ENCODE measurements at regions not wholly inside any gene's neighbourhood (a gene's known extent, or its start where the extent isn't known, plus 50 kb on each side); places are given as distances from the start of the nearest gene placed in this dataset.

- H3K9me3 Mint-ChIP-seq, result peaks cover 2% of the 10 kb centered on the region
These were observed 224.1 kb upstream of the ARHGAP24 start for GRCh38 chr4:85250852-85251251.

DNA sequence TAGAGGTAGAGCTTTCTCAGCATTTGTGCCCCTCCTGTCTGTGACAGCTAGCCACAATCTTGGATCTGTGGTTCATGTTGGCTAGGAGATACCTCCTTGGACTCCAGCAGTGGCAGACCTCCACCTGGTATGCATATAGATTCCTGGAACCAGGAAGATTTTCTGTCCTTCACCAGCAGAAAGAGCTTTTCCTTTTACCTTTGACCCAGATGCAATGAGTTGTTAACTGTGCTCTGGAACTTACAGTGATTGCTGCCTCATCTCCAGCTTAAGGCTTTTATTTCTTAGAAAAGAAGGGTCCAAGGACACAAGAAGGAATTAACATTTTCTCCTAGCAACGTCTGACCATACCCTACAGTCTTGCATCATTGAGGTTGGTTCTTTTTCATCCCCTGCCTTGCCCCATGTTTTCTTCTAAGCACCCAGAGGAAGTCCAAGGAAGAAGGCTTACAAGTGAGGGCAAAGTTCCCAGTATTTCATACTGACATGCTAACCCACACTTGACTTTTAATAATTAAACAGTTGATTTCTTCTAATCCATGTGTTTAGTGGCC, 217.1 kb upstream of the ARHGAP24 start:
- no peak for TF ChIP-seq CTCF (IDR thresholded peaks at IDR 0.05)
- no peak overlapping the region for H3K27ac Mint-ChIP-seq
- no peaks in the 10 kb centered on the region for H3K4me1 Mint-ChIP-seq (ENCODE audit: low read depth)
- H3K9me3 Mint-ChIP-seq, result no peaks in the 10 kb centered on the region
- no peaks in the 10 kb centered on the region for H3K36me3 Mint-ChIP-seq (ENCODE audit: low read depth)
- no peaks in the 10 kb centered on the region for H3K27me3 Mint-ChIP-seq
- ChIA-PET CTCF (no interaction called here), POLR2A (no interaction called here)
- intact Hi-C loops (cut with micrococcal nuclease), result no loop called here
- ATAC-seq, result no peak
- DNase-seq, result no peak
- H3K4me3 Mint-ChIP-seq, result no peak overlapping the region

More at GRCh38 chr4:85250852-85251251, 224.1 kb upstream of the ARHGAP24 start:
- TF ChIP-seq CTCF (IDR thresholded peaks at IDR 0.05), result no peak
- H3K27me3 Mint-ChIP-seq, result no peaks in the 10 kb centered on the region
- ChIA-PET POLR2A (no interaction called here), CTCF (no interaction called here)
- no peak overlapping the region for H3K4me3 Mint-ChIP-seq
- H3K27ac Mint-ChIP-seq, result no peak overlapping the region
- intact Hi-C loops (cut with micrococcal nuclease), result no loop called here
- no peaks in the 10 kb centered on the region for H3K36me3 Mint-ChIP-seq (ENCODE audit: low read depth)
- ATAC-seq, result no peak
- DNase-seq, result no peak
- H3K4me1 Mint-ChIP-seq (ENCODE audit: low read depth), result no peaks in the 10 kb centered on the region

- Mint-ChIP-seq H3K27ac (no peak overlapping the region), H3K4me1 (ENCODE audit: low read depth) (no peaks in the 10 kb centered on the region), H3K27me3 (no peaks in the 10 kb centered on the region), H3K36me3 (ENCODE audit: low read depth) (no peaks in the 10 kb centered on the region), H3K4me3 (no peak overlapping the region), H3K9me3 (no peaks in the 10 kb centered on the region)
- no peak for DNase-seq
- intact Hi-C loops (cut with micrococcal nuclease), result no loop called here
- ATAC-seq, result no peak
- ChIA-PET POLR2A (no interaction called here), CTCF (no interaction called here)
- TF ChIP-seq CTCF (IDR thresholded peaks at IDR 0.05), result no peak
These were observed 214.9 kb upstream of the ARHGAP24 start for GRCh38 chr4:85260064-85260463.

DNA sequence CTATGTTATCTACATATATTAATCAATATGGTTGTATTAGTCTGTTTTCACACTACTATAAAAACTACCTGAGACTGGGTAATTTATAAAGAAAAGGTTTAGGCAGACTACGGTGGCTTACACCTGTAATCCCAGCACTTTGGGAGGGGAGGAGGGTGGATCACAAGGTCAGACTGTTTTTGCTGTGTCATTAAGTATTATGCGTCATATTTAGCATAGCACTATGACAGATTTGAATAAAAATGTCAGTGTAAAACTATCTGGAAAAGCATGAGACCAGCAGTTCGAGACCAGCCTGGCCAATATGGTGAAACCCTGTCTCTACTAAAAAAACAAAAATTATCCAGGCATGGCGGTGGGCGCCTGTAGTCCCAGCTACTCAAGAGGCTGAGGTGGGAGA, 209.7 kb upstream of the ARHGAP24 start:
- no peak for TF ChIP-seq CTCF (IDR thresholded peaks at IDR 0.05)
- ChIA-PET POLR2A (no interaction called here), CTCF (no interaction called here)
- no peaks in the 10 kb centered on the region for H3K36me3 Mint-ChIP-seq (ENCODE audit: low read depth)
- DNase-seq, result no peak
- no peak for ATAC-seq
- intact Hi-C loops (cut with micrococcal nuclease), result no loop called here
- H3K27me3 Mint-ChIP-seq, result no peaks in the 10 kb centered on the region
- no peaks in the 10 kb centered on the region for H3K9me3 Mint-ChIP-seq
- no peak overlapping the region for H3K4me3 Mint-ChIP-seq
- H3K4me1 Mint-ChIP-seq (ENCODE audit: low read depth), result no peaks in the 10 kb centered on the region
- no peak overlapping the region for H3K27ac Mint-ChIP-seq

- Mint-ChIP-seq H3K4me3 (no peak overlapping the region), H3K4me1 (ENCODE audit: low read depth) (no peaks in the 10 kb centered on the region), H3K9me3 (no peaks in the 10 kb centered on the region), H3K27me3 (no peaks in the 10 kb centered on the region), H3K36me3 (ENCODE audit: low read depth) (no peaks in the 10 kb centered on the region), H3K27ac (no peak overlapping the region)
- ATAC-seq (no peak), DNase-seq (no peak)
- intact Hi-C loops (cut with micrococcal nuclease), result no loop called here
- TF ChIP-seq CTCF (IDR thresholded peaks at IDR 0.05), result no peak
- ChIA-PET CTCF (no interaction called here), POLR2A (no interaction called here)
These were observed 206.8 kb upstream of the ARHGAP24 start for GRCh38 chr4:85268188-85268587.
